Astrocyte (in vitro differentiated cells and primary cell): ENCODE measurements at regions not wholly inside any gene's neighbourhood (a gene's known extent, or its start where the extent isn't known, plus 50 kb on each side); places are given as distances from the start of the nearest gene placed in this dataset.

Source experiments
- DNase-seq: peaks from one replicate; pipeline ENCODE4 v3.0.0-alpha.2; 2010; ENCODE audit warnings: low read depth
- FAIRE-seq: peaks from 2 replicates; lab custom pipeline; 2011; peaks lifted over from hg19 to GRCh38; lab: Jason Lieb, UNC
- H2AFZ ChIP-seq: 2 replicates; pipeline ENCODE4 v1.6.0; 2012; ENCODE audit warnings: low read depth, low read length, inconsistent platforms
- H3K27ac ChIP-seq: 2 replicates; pipeline ENCODE4 v1.5.1; 2011; ENCODE audit warnings: low read depth, low read length, inconsistent platforms
- H3K27me3 ChIP-seq: 2 replicates; pipeline ENCODE4 v1.6.0; 2011; ENCODE audit warnings: low read length, inconsistent platforms; ENCODE audit not compliant: insufficient read depth
- H3K36me3 ChIP-seq: 2 replicates; pipeline ENCODE4 v1.5.1; 2011; ENCODE audit warnings: low read length, inconsistent platforms; ENCODE audit not compliant: insufficient read depth
- H3K4me1 ChIP-seq: 2 replicates; pipeline ENCODE4 v1.5.1; 2011; ENCODE audit warnings: low read length, inconsistent platforms; ENCODE audit not compliant: insufficient read depth
- H3K4me2 ChIP-seq: 2 replicates; pipeline ENCODE4 v1.6.0; 2012; ENCODE audit warnings: low read length, inconsistent platforms
- H3K4me3 ChIP-seq: 2 replicates; pipeline ENCODE4 v1.5.1; 2011; ENCODE audit warnings: low read depth, mild to moderate bottlenecking, low read length, inconsistent platforms; ENCODE audit not compliant: insufficient read depth
- H3K79me2 ChIP-seq: 2 replicates; pipeline ENCODE4 v1.6.0; 2012; ENCODE audit warnings: mild to moderate bottlenecking, low read length, inconsistent platforms; ENCODE audit not compliant: insufficient read depth
- H3K9ac ChIP-seq: 2 replicates; pipeline ENCODE4 v1.6.0; 2012; ENCODE audit warnings: mild to moderate bottlenecking, low read length, inconsistent platforms
- H3K9me3 ChIP-seq: 2 replicates; pipeline ENCODE4 v1.5.1; 2012; ENCODE audit warnings: low read depth, mild to moderate bottlenecking, low read length, inconsistent platforms; ENCODE audit not compliant: insufficient read depth
- H4K20me1 ChIP-seq: 2 replicates; pipeline ENCODE4 v1.6.0; 2012; ENCODE audit warnings: low read length, inconsistent platforms; ENCODE audit not compliant: insufficient read depth
- H3K27ac Mint-ChIP-seq: one replicate; pipeline ENCODE4 v1.8.0; 2021; ENCODE audit warnings: mild to moderate bottlenecking, mixed read lengths; ENCODE audit not compliant: unreplicated experiment
- H3K27me3 Mint-ChIP-seq: one replicate; pipeline ENCODE4 v1.8.0; 2021; ENCODE audit warnings: low read depth, mixed read lengths; ENCODE audit not compliant: unreplicated experiment
- H3K36me3 Mint-ChIP-seq: one replicate; pipeline ENCODE4 v1.8.0; 2021; ENCODE audit warnings: low read depth, mixed read lengths; ENCODE audit not compliant: unreplicated experiment
- H3K4me1 Mint-ChIP-seq: one replicate; pipeline ENCODE4 v1.8.0; 2021; ENCODE audit warnings: low read depth, mixed read lengths; ENCODE audit not compliant: unreplicated experiment
- H3K4me3 Mint-ChIP-seq: one replicate; pipeline ENCODE4 v1.8.0; 2021; ENCODE audit warnings: mild to moderate bottlenecking, moderate library complexity, mixed read lengths; ENCODE audit not compliant: unreplicated experiment
- H3K9me3 Mint-ChIP-seq: one replicate; pipeline ENCODE4 v1.8.0; 2021; ENCODE audit warnings: mild to moderate bottlenecking, mixed read lengths; ENCODE audit not compliant: unreplicated experiment
- CTCF ChIP-seq: IDR thresholded peaks from 2 replicates; pipeline ENCODE4 v1.5.1; 2011; ENCODE audit warnings: low read depth, mild to moderate bottlenecking, inconsistent platforms, low read length, moderate library complexity; ENCODE audit not compliant: insufficient read depth
- EZH2 ChIP-seq: IDR thresholded peaks from 2 replicates; pipeline ENCODE4 v1.6.1; 2012; ENCODE audit warnings: mild to moderate bottlenecking, low read length, inconsistent platforms; ENCODE audit not compliant: insufficient read depth

- Histone ChIP-seq H3K4me2 (no peak overlapping the region), H2AFZ (no peak overlapping the region), H3K36me3 (no peaks in the 10 kb centered on the region), H3K27me3 (no peaks in the 10 kb centered on the region), H3K9me3 (no peaks in the 10 kb centered on the region), H4K20me1 (no peaks in the 10 kb centered on the region), H3K9ac (no peak overlapping the region), H3K27ac (no peak overlapping the region), H3K4me3 (no peak overlapping the region), H3K79me2 (no peaks in the 10 kb centered on the region), H3K4me1 (peaks cover 26% of the 10 kb centered on the region)
- H3K4me3 Mint-ChIP-seq, result no peak overlapping the region
- TF ChIP-seq EZH2 (no peak), CTCF (no peak)
- H3K27ac Mint-ChIP-seq, result no peak overlapping the region
- peaks cover 27% of the 10 kb centered on the region for H3K4me1 Mint-ChIP-seq
- DNase-seq (no peak), FAIRE-seq (no peak)
- H3K36me3 Mint-ChIP-seq, result no peaks in the 10 kb centered on the region
- no peaks in the 10 kb centered on the region for H3K27me3 Mint-ChIP-seq
- H3K9me3 Mint-ChIP-seq, result no peaks in the 10 kb centered on the region
Measured at GRCh38 chr2:189374481-189374880, 66.8 kb upstream of the WDR75 start.

DNA sequence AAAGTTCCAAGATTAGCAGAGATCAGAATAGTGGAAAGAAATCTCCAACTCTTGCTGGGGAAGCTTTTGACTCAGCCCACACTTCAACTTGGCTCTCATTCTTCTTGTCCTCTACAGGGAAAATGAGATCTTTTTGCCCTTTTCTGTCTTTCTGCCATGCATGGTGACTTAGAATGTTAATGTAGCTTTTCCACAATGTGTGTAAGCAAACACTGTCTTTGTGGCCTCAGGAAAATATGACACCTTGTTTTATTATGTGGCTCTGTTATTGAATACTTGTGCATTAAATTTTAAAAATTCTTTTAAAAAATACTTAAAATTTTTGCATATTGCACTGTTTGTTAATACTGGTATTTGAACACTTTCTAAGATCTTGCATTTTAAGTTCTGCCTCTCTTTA, 65.4 kb upstream of the WDR75 start:
- Mint-ChIP-seq H3K4me3 (no peak overlapping the region), H3K36me3 (no peaks in the 10 kb centered on the region), H3K9me3 (no peaks in the 10 kb centered on the region), H3K27me3 (no peaks in the 10 kb centered on the region), H3K4me1 (peaks cover 34% of the 10 kb centered on the region), H3K27ac (no peak overlapping the region)
- H3K36me3 ChIP-seq, result no peaks in the 10 kb centered on the region
- H3K4me1 ChIP-seq, result peaks cover 17% of the 10 kb centered on the region
- DNase-seq (no peak), FAIRE-seq (no peak)
- no peak overlapping the region for H3K9ac ChIP-seq
- H4K20me1 ChIP-seq, result no peaks in the 10 kb centered on the region
- TF ChIP-seq EZH2 (no peak), CTCF (no peak)
- no peaks in the 10 kb centered on the region for H3K9me3 ChIP-seq
- no peak overlapping the region for H3K4me2 ChIP-seq
- no peak overlapping the region for H3K4me3 ChIP-seq
- no peak overlapping the region for H3K27ac ChIP-seq
- no peak overlapping the region for H2AFZ ChIP-seq
- H3K79me2 ChIP-seq, result no peaks in the 10 kb centered on the region
- no peaks in the 10 kb centered on the region for H3K27me3 ChIP-seq

DNA sequence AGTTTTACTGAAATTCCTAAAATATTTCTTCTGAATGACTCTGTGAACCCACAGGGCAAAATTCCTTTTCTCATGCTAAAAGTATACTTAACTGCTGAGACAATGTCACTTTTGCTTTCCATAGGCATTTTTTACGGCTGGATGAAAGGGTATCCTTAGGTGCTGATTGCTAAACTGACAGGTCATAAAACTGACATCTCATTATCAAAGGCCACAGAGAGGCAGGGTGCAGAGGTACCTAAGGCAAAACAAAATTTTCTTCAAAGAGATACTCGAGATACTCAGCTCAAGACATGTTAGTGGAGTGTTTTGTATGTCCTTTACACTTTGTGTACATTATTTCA, 62.0 kb upstream of the WDR75 start:
- no peaks in the 10 kb centered on the region for H3K36me3 Mint-ChIP-seq
- Histone ChIP-seq H3K9me3 (no peaks in the 10 kb centered on the region), H3K9ac (peak overlapping the region; percentile 65), H3K79me2 (no peaks in the 10 kb centered on the region), H3K4me1 (peaks cover 10% of the 10 kb centered on the region), H3K36me3 (no peaks in the 10 kb centered on the region), H4K20me1 (no peaks in the 10 kb centered on the region), H2AFZ (no peak overlapping the region), H3K4me2 (peak overlapping the region; percentile 82), H3K27me3 (no peaks in the 10 kb centered on the region), H3K4me3 (peak overlapping the region; percentile 36), H3K27ac (peak overlapping the region; percentile 86)
- H3K27me3 Mint-ChIP-seq, result no peaks in the 10 kb centered on the region
- TF ChIP-seq CTCF (no peak), EZH2 (no peak)
- H3K4me3 Mint-ChIP-seq, result no peak overlapping the region
- H3K27ac Mint-ChIP-seq, result peak overlapping the region; percentile 96
- H3K9me3 Mint-ChIP-seq, result peaks cover 2% of the 10 kb centered on the region
- peak; percentile 77 for FAIRE-seq
- peaks cover 33% of the 10 kb centered on the region for H3K4me1 Mint-ChIP-seq
- DNase-seq, result peak; percentile 72
